H9 (cell line): ENCODE measurements at regions not wholly inside any gene's neighbourhood (a gene's known extent, or its start where the extent isn't known, plus 50 kb on each side); places are given as distances from the start of the nearest gene placed in this dataset.

ENCODE experiments used
- DNase-seq: peaks from one replicate; pipeline ENCODE4 v3.0.0-alpha.2; 2017
- H2AFZ ChIP-seq: one replicate; pipeline ENCODE4 v1.6.1; 2013; ENCODE audit warnings: mild to moderate bottlenecking, low read length, control low read depth, moderate library complexity
- H2AK5ac ChIP-seq: 2 replicates; pipeline ENCODE4 v1.6.1; 2013; ENCODE audit warnings: low read length, control low read depth, mixed read lengths; ENCODE audit not compliant: insufficient read length
- H2BK120ac ChIP-seq: one replicate; pipeline ENCODE4 v1.6.1; 2013; ENCODE audit warnings: low read depth, mild to moderate bottlenecking, low read length, control low read depth, inconsistent platforms; ENCODE audit not compliant: poor library complexity, severe bottlenecking
- H2BK12ac ChIP-seq: 2 replicates; pipeline ENCODE4 v1.6.1; 2013; ENCODE audit warnings: low read length, control low read depth, mixed read lengths, low read depth; ENCODE audit not compliant: insufficient read length
- H2BK15ac ChIP-seq: 2 replicates; pipeline ENCODE4 v1.6.1; 2013; ENCODE audit warnings: low read depth, low read length, control low read depth
- H2BK20ac ChIP-seq: one replicate; pipeline ENCODE4 v1.6.1; 2013; ENCODE audit warnings: low read depth, mild to moderate bottlenecking, low read length, control low read depth, inconsistent platforms; ENCODE audit not compliant: poor library complexity, severe bottlenecking
- H2BK5ac ChIP-seq: 2 replicates; pipeline ENCODE4 v1.6.1; 2013; ENCODE audit warnings: low read length, control low read depth, mixed read lengths; ENCODE audit not compliant: insufficient read length
- H3K14ac ChIP-seq: 2 replicates; pipeline ENCODE4 v1.6.1; 2013; ENCODE audit warnings: low read length, control low read depth; ENCODE audit not compliant: insufficient read depth
- H3K18ac ChIP-seq: 2 replicates; pipeline ENCODE4 v1.6.1; 2013; ENCODE audit warnings: low read depth, mild to moderate bottlenecking, mixed read lengths, low read length, control low read depth; ENCODE audit not compliant: insufficient read length
- H3K23ac ChIP-seq: 2 replicates; pipeline ENCODE4 v1.6.1; 2013; ENCODE audit warnings: low read length, control low read depth, mixed read lengths, low read depth; ENCODE audit not compliant: insufficient read length
- H3K23me2 ChIP-seq: 2 replicates; pipeline ENCODE4 v1.6.1; 2013; ENCODE audit warnings: low read depth, mild to moderate bottlenecking, mixed read lengths, low read length, control low read depth; ENCODE audit not compliant: insufficient read length, poor library complexity, severe bottlenecking
- H3K27ac ChIP-seq: 2 replicates; pipeline ENCODE4 v1.5.1; 2013; ENCODE audit warnings: low read length, control low read depth, mixed read lengths, low read depth; ENCODE audit not compliant: insufficient read length
- H3K27me3 ChIP-seq: 2 replicates; pipeline ENCODE4 v1.6.1; 2013; ENCODE audit warnings: low read length, control low read depth, inconsistent platforms; ENCODE audit not compliant: insufficient read depth
- H3K4ac ChIP-seq: 2 replicates; pipeline ENCODE4 v1.6.1; 2013; ENCODE audit warnings: low read depth, mild to moderate bottlenecking, control low read depth, inconsistent platforms, low read length, moderate library complexity
- H3K4me1 ChIP-seq: 2 replicates; pipeline ENCODE4 v1.6.1; 2013; ENCODE audit warnings: low read length, control low read depth, inconsistent platforms; ENCODE audit not compliant: insufficient read depth
- H3K4me2 ChIP-seq: 2 replicates; pipeline ENCODE4 v1.6.1; 2013; ENCODE audit warnings: low read length, control low read depth, mixed read lengths; ENCODE audit not compliant: insufficient read length, insufficient read depth
- H3K56ac ChIP-seq: 2 replicates; pipeline ENCODE4 v1.6.1; 2013; ENCODE audit warnings: low read depth, mild to moderate bottlenecking, mixed read lengths, low read length, control low read depth; ENCODE audit not compliant: insufficient read length
- H3K79me1 ChIP-seq: 2 replicates; pipeline ENCODE4 v1.6.1; 2013; ENCODE audit warnings: low read depth, mild to moderate bottlenecking, moderate library complexity, low read length, control low read depth, inconsistent platforms; ENCODE audit not compliant: insufficient read depth, poor library complexity, severe bottlenecking
- H3K79me2 ChIP-seq: 2 replicates; pipeline ENCODE4 v1.6.1; 2013; ENCODE audit warnings: low read length, control low read depth, inconsistent platforms; ENCODE audit not compliant: insufficient read depth
- H3K9ac ChIP-seq: 2 replicates; pipeline ENCODE4 v1.6.1; 2013; ENCODE audit warnings: low read length, control low read depth, mixed read lengths; ENCODE audit not compliant: insufficient read length; ENCODE audit errors: extremely low read depth
- H3K9me3 ChIP-seq: one replicate; pipeline ENCODE4 v1.6.1; 2013; ENCODE audit warnings: low read depth, low read length, inconsistent platforms; ENCODE audit not compliant: control insufficient read depth
- H3T11ph ChIP-seq: one replicate; pipeline ENCODE4 v1.6.1; 2013; ENCODE audit warnings: mild to moderate bottlenecking, low read length, control low read depth, inconsistent platforms
- H4K20me1 ChIP-seq: one replicate; pipeline ENCODE4 v1.6.1; 2013; ENCODE audit not compliant: control insufficient read depth, insufficient read length, insufficient read depth
- H4K5ac ChIP-seq: 2 replicates; pipeline ENCODE4 v1.6.1; 2013; ENCODE audit warnings: low read depth, mild to moderate bottlenecking, mixed read lengths, low read length, control low read depth; ENCODE audit not compliant: insufficient read length
- H4K8ac ChIP-seq: replicated peaks from 2 replicates; pipeline ENCODE4 v1.6.1; 2013; ENCODE audit warnings: low read length, control low read depth, mixed read lengths, low read depth; ENCODE audit not compliant: insufficient read length
- H4K91ac ChIP-seq: 2 replicates; pipeline ENCODE4 v1.6.1; 2013; ENCODE audit warnings: low read depth, mild to moderate bottlenecking, moderate library complexity, mixed read lengths, low read length, control low read depth; ENCODE audit not compliant: insufficient read length
- H3K27ac Mint-ChIP-seq, 3 experiments: 2 replicates in 2 of 3; 3 replicates in 1 of 3; pipeline ENCODE4 v1.8.0; 2020 to 2021; ENCODE audit warnings: mixed read lengths in 3 of 3, mild to moderate bottlenecking in 1 of 3, moderate library complexity in 1 of 3
- H3K27me3 Mint-ChIP-seq: 2 replicates; pipeline ENCODE4 v1.8.0; 2021; ENCODE audit warnings: low read depth, mild to moderate bottlenecking, moderate library complexity, mixed read lengths
- H3K36me3 Mint-ChIP-seq, 3 experiments: 2 replicates in 2 of 3; 3 replicates in 1 of 3; pipeline ENCODE4 v1.8.0; 2020 to 2021; ENCODE audit warnings: low read depth in 3 of 3, mixed read lengths in 3 of 3; ENCODE audit not compliant: insufficient read depth in 1 of 3
- H3K4me1 Mint-ChIP-seq, 2 experiments: 2 replicates each; pipeline ENCODE4 v1.8.0; 2020; ENCODE audit warnings: mixed read lengths in 2 of 2
- H3K4me3 Mint-ChIP-seq, 2 experiments: 2 replicates in 1 of 2; 3 replicates in 1 of 2; pipeline ENCODE4 v1.8.0; 2020 to 2021; ENCODE audit warnings: mild to moderate bottlenecking in 2 of 2, mixed read lengths in 2 of 2, moderate library complexity in 1 of 2
- H3K9me3 Mint-ChIP-seq, 2 experiments: 2 replicates in 1 of 2; 3 replicates in 1 of 2; pipeline ENCODE4 v1.8.0; 2020; ENCODE audit warnings: mild to moderate bottlenecking in 2 of 2, mixed read lengths in 2 of 2, moderate library complexity in 1 of 2
- CTCF ChIP-seq: fragments of 200-600 bp; sonication (generic); conservative IDR thresholded peaks from 3 replicates; pipeline ENCODE4 v1.8.0; 2021; ENCODE audit warnings: antibody characterized with exemption, mild to moderate bottlenecking
- WGBS: extraction: QIAGEN DNeasy Blood & Tissue Kit; methylation state at CpG from one replicate; pipeline ENCODE4 v1.1.7; 2013; ENCODE audit warnings: missing lambda C conversion rate, low lambda C conversion rate, mixed read lengths; ENCODE audit not compliant: insufficient read length; ENCODE audit errors: extremely low coverage; 5-methylcytosine and 5-hydroxymethylcytosine counted together

- TF ChIP-seq CTCF = no peak
- Histone ChIP-seq H2BK12ac (no peak overlapping the region), H3K18ac (no peak overlapping the region), H3K9me3 (no peaks in the 10 kb centered on the region), H3K23ac (no peak overlapping the region), H2AFZ (no peak overlapping the region), H3K27ac (no peak overlapping the region), H3K23me2 (no peaks in the 10 kb centered on the region), H2BK20ac (no peak overlapping the region), H4K91ac (no peak overlapping the region), H3K79me2 (no peaks in the 10 kb centered on the region), H4K20me1 (no peaks in the 10 kb centered on the region), H2BK5ac (no peak overlapping the region), H3K4ac (no peak overlapping the region), H2BK15ac (no peak overlapping the region), H3K27me3 (no peaks in the 10 kb centered on the region), H3K9ac (no peak overlapping the region), H3K14ac (no peak overlapping the region), H3K4me2 (no peak overlapping the region), H3T11ph (no peak overlapping the region), H3K4me1 (no peaks in the 10 kb centered on the region), H2BK120ac (no peak overlapping the region), H4K8ac (no peak overlapping the region), H3K79me1 (no peaks in the 10 kb centered on the region), H4K5ac (no peak overlapping the region), H3K56ac (no peak overlapping the region), H2AK5ac (no peak overlapping the region)
- H3K27ac Mint-ChIP-seq = no peak overlapping the region
- no peaks in the 10 kb centered on the region for H3K36me3 Mint-ChIP-seq
- H3K27me3 Mint-ChIP-seq = no peaks in the 10 kb centered on the region
- no peak overlapping the region for H3K4me3 Mint-ChIP-seq
- H3K9me3 Mint-ChIP-seq = no peaks in the 10 kb centered on the region; a peak in 1 of 5 replicates
- peaks cover 0 to 2% of the 10 kb centered on the region in 2 experiments; a peak in 1 of 4 replicates for H3K4me1 Mint-ChIP-seq
- no CpG with 5 or more reads among the region's 3 CpGs for WGBS
- no peak for DNase-seq
These were observed 339.1 kb downstream of the SEMA3D start for GRCh38 chr7:84847790-84848189.
